A673 (cell line): ENCODE measurements at regions not wholly inside any gene's neighbourhood (a gene's known extent, or its start where the extent isn't known, plus 50 kb on each side); places are given as distances from the start of the nearest gene placed in this dataset.
A peak's percentile ranks its signal among the peaks of the same experiment; 100 is the strongest.

Source experiments
- BruUV-seq: library from RNA; stranded (reverse); fragments of 400-500 nt; replicated peaks from 2 replicates; lab custom pipeline; 2021; lab: Mats Ljungman, UMichigan
- CTCF ChIA-PET: fragments of 300-600 bp; sonication (Branson Sonifier 250); formaldehyde crosslinking; loops from one replicate; lab custom pipeline; 2022; ENCODE audit warnings: antibody characterized with exemption; lab: Charles Lee
- POLR2A ChIA-PET: fragments of 300-600 bp; sonication (Branson Sonifier 250); formaldehyde crosslinking; loops from one replicate; lab custom pipeline; 2022; ENCODE audit warnings: antibody characterized with exemption; ENCODE audit not compliant: low non-redundant PET; lab: Charles Lee
- DNase-seq: peaks from one replicate; pipeline ENCODE4 v3.0.0-alpha.2; 2015; ENCODE audit warnings: low spot score
- H3K27ac ChIP-seq: fragments of 200-600 bp; sonication (generic); 2 replicates; pipeline ENCODE4 v1.5.1; 2016; ENCODE audit warnings: mixed run types, low read depth, mild to moderate bottlenecking, mixed read lengths, antibody characterized with exemption, low read length; ENCODE audit not compliant: poor library complexity, severe bottlenecking
- H3K27me3 ChIP-seq: fragments of 200-600 bp; sonication (generic); replicated peaks from 2 replicates; pipeline ENCODE4 v1.6.1; 2017; ENCODE audit warnings: mixed run types, low read depth, mild to moderate bottlenecking, mixed read lengths, antibody characterized with exemption, low read length; ENCODE audit not compliant: insufficient read depth, poor library complexity
- H3K36me3 ChIP-seq: fragments of 200-600 bp; sonication (generic); 2 replicates; pipeline ENCODE4 v1.6.1; 2016; ENCODE audit warnings: mixed run types, mild to moderate bottlenecking, mixed read lengths, antibody characterized with exemption, low read length; ENCODE audit not compliant: insufficient read depth, poor library complexity, severe bottlenecking
- H3K4me1 ChIP-seq: fragments of 200-600 bp; sonication (generic); 2 replicates; pipeline ENCODE4 v1.6.1; 2017; ENCODE audit warnings: mixed run types, mild to moderate bottlenecking, mixed read lengths, antibody characterized with exemption, low read length; ENCODE audit not compliant: insufficient read depth, poor library complexity, severe bottlenecking
- H3K4me3 ChIP-seq: fragments of 200-600 bp; sonication (generic); 2 replicates; pipeline ENCODE4 v1.5.1; 2016; ENCODE audit warnings: low read depth, mixed run types, mild to moderate bottlenecking, mixed read lengths, low read length; ENCODE audit not compliant: poor library complexity, severe bottlenecking
- H3K9me3 ChIP-seq: fragments of 200-600 bp; sonication (generic); 2 replicates; pipeline ENCODE4 v1.6.1; 2016; ENCODE audit warnings: mixed run types, low read depth, mild to moderate bottlenecking, mixed read lengths, antibody characterized with exemption, low read length; ENCODE audit not compliant: poor library complexity, severe bottlenecking
- CTCF ChIP-seq: fragments of 300-800, 200-600 bp; sonication (generic); conservative IDR thresholded peaks from 2 replicates; pipeline ENCODE4 v1.5.1; 2017; ENCODE audit warnings: low read depth, mild to moderate bottlenecking, antibody characterized with exemption, low read length, moderate library complexity, mixed read lengths
- EZH2 ChIP-seq: fragments of 200-600 bp; sonication (generic); IDR thresholded peaks from 2 replicates; pipeline ENCODE4 v1.6.1; 2017; ENCODE audit warnings: borderline replicate concordance, low read depth, mild to moderate bottlenecking, mixed read lengths, antibody characterized with exemption, low read length; ENCODE audit not compliant: poor library complexity, severe bottlenecking
- intact Hi-C: fragments of 100-400 bp; cut with micrococcal nuclease; formaldehyde crosslinking; loops from one replicate; pipeline ENCODE4 v1.10.0; 2022; ENCODE audit not compliant: unreplicated experiment

DNA sequence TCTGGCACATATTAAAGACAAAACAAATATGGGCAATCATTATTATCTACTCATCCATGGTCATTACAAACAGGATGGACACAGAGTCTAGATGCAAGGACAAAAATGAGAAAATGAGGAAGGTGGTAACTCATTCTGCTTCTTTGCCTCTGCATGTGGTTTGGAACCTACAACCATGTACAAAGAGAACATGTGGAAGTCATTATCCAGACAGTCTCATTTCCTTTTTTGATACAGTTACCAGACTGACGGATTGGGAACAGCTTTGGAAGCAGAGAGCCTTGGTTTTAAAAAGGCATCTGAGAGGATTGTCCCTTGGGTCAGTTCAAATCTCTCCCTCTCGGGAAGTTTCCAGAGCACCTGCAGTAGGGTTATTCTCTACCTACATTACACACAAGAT is 433.4 kb upstream of the TNC start:
- no TSS peak for BruUV-seq
- Histone ChIP-seq H3K27ac (no peak overlapping the region), H3K4me1 (peaks cover 40% of the 10 kb centered on the region), H3K36me3 (no peaks in the 10 kb centered on the region), H3K9me3 (peaks cover 4% of the 10 kb centered on the region), H3K4me3 (no peak overlapping the region), H3K27me3 (no peaks in the 10 kb centered on the region)
- intact Hi-C loops = no loop called here
- POLR2A ChIA-PET = no interaction called here
- TF ChIP-seq CTCF (no peak), EZH2 (no peak)
- CTCF ChIA-PET = no interaction called here
- DNase-seq = peak; percentile 38

DNA sequence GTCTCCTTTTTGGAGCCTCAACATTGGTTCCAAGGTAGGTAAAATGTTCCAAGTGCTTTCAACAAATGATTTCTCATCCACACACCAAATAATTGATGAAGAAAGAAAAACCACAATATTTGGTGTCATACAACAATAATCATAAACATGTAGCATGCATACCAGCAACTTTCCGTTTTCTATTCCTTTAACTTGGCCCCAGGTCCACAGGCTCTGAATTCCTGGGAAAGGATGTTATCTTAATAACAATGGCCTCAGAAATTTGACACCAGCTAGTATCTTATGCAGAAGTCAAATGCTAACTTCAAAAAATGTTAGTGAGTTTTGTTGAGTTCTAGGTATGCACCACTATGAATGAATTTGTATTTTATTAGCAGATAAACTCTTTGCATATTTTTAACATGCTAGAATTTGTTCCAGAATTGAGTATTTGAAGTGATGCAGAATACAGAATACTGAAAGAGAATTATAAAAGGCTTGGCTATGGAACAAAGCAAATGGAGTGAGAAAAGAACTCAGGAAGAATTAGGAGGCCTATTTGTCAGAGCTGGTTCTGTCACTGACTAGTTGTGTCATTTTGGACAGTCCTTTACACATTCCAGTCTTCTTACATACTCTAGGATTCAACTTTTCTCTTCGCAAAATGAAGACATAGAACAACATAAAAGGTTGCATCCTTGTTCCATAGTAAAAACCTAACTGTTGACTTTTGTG is 435.3 kb upstream of the TNC start:
- ChIA-PET POLR2A (no interaction called here), CTCF (no interaction called here)
- Histone ChIP-seq H3K36me3 (no peaks in the 10 kb centered on the region), H3K4me1 (peaks cover 33% of the 10 kb centered on the region), H3K27me3 (no peaks in the 10 kb centered on the region), H3K27ac (no peak overlapping the region), H3K4me3 (no peak overlapping the region), H3K9me3 (peaks cover 9% of the 10 kb centered on the region)
- intact Hi-C loops = no loop called here
- no peak for DNase-seq
- BruUV-seq = no TSS peak
- TF ChIP-seq EZH2 (no peak), CTCF (no peak)

- no peak for DNase-seq
- peaks cover 12% of the 10 kb centered on the region for H3K4me1 ChIP-seq
- H3K4me3 ChIP-seq = no peak overlapping the region
- H3K27me3 ChIP-seq = no peaks in the 10 kb centered on the region
- intact Hi-C loops = no loop called here
- peaks cover 9% of the 10 kb centered on the region for H3K9me3 ChIP-seq
- no peak for TF ChIP-seq EZH2
- no peak for TF ChIP-seq CTCF
- POLR2A ChIA-PET = no interaction called here
- H3K27ac ChIP-seq = no peak overlapping the region
- CTCF ChIA-PET = no interaction called here
- no TSS peak for BruUV-seq
- H3K36me3 ChIP-seq = no peaks in the 10 kb centered on the region
Measured at GRCh38 chr9:115556432-115556831, 438.5 kb upstream of the TNC start.
